HepG2 (cell line): ENCODE measurements at regions not wholly inside any gene's neighbourhood (a gene's known extent, or its start where the extent isn't known, plus 50 kb on each side); places are given as distances from the start of the nearest gene placed in this dataset.

ENCODE experiments used
- ATAC-seq: fragments of 200-7000 bp; cut with Tn5 transposase; 3 replicates; pipeline ENCODE4 v1.9.1; 2020; ENCODE audit warnings: mild to moderate bottlenecking, moderate library complexity
- BruUV-seq: library from RNA; stranded (reverse); fragments of 400-500 nt; replicated peaks from 2 replicates; lab custom pipeline; 2021; lab: Mats Ljungman, UMichigan
- CTCF ChIA-PET: fragments of 300-600 bp; formaldehyde crosslinking; extraction: SDS; loops from one replicate; lab custom pipeline; 2021; ENCODE audit warnings: low total read pairs, inconsistent platforms, low intra/inter-chr PET ratio; lab: Yijun Ruan, JAX
- POLR2A ChIA-PET: fragments of 350-600 bp; sonication (Branson Sonifier 250); formaldehyde crosslinking; loops from one replicate; lab custom pipeline; 2020; ENCODE audit warnings: antibody characterized with exemption, inconsistent platforms; lab: Yijun Ruan, JAX
- DNase-seq: peaks from one replicate; pipeline ENCODE4 v3.0.0-alpha.2; 2015; ENCODE audit warnings: low spot score
- FAIRE-seq: peaks from 3 replicates; lab custom pipeline; 2011; peaks lifted over from hg19 to GRCh38; lab: Jason Lieb, UNC
- H2AFZ ChIP-seq: one replicate; pipeline ENCODE4 v1.6.1; 2011; ENCODE audit warnings: low read length, inconsistent platforms
- H3K27ac ChIP-seq: fragments of 300-600 bp; 3 replicates; pipeline ENCODE4 v1.8.0; 2011; ENCODE audit warnings: mixed run types, mild to moderate bottlenecking, mixed read lengths, low read length, inconsistent platforms; ENCODE audit not compliant: insufficient read depth; ENCODE audit errors: extremely low read length
- H3K27me3 ChIP-seq, 2 experiments: fragments of 200-600 bp in 1 of 2; 2 replicates in 1 of 2; 3 replicates in 1 of 2; pipeline versions ENCODE4 v1.6.0 to v1.8.0; 2011; ENCODE audit warnings: low read length in 2 of 2, mild to moderate bottlenecking in 2 of 2, moderate library complexity in 2 of 2, inconsistent platforms in 1 of 2; ENCODE audit not compliant: insufficient read depth in 2 of 2, control insufficient read depth in 1 of 2
- H3K36me3 ChIP-seq, 2 experiments: fragments of 200-600 bp in 1 of 2; replicated peaks in 1 of 2; 2 replicates in 1 of 2; 3 replicates in 1 of 2; pipeline versions ENCODE4 v1.5.1 to v1.8.0; 2011; ENCODE audit warnings: low read length in 2 of 2, inconsistent platforms in 1 of 2; ENCODE audit not compliant: insufficient read depth in 2 of 2, control insufficient read depth in 1 of 2
- H3K4me1 ChIP-seq: 2 replicates; pipeline ENCODE4 v1.5.1; 2012; ENCODE audit warnings: low read length, inconsistent platforms; ENCODE audit not compliant: insufficient read depth
- H3K4me2 ChIP-seq: 2 replicates; pipeline ENCODE4 v1.6.0; 2011; ENCODE audit warnings: low read depth, low read length, inconsistent platforms
- H3K4me3 ChIP-seq, 3 experiments: fragments of 200-600 bp in 1 of 3; sonication (generic), shearing (Covaris generic) in 1 of 3; replicated peaks in 1 of 3; 2 replicates each; pipeline ENCODE4 v1.5.1; 2011 to 2016; ENCODE audit warnings: low read length in 3 of 3, inconsistent platforms in 2 of 3, low read depth in 2 of 3, mild to moderate bottlenecking in 2 of 3, control low read depth in 1 of 3, mixed read lengths in 1 of 3; ENCODE audit not compliant: insufficient read depth in 1 of 3
- H3K79me2 ChIP-seq: one replicate; pipeline ENCODE4 v1.6.1; 2011; ENCODE audit warnings: low read length, inconsistent platforms; ENCODE audit not compliant: insufficient read depth
- H3K9ac ChIP-seq: 2 replicates; pipeline ENCODE4 v1.6.0; 2011; ENCODE audit warnings: mild to moderate bottlenecking, low read depth, low read length, inconsistent platforms; ENCODE audit not compliant: insufficient read depth
- H3K9me3 ChIP-seq: 2 replicates; pipeline ENCODE4 v1.5.1; 2012; ENCODE audit warnings: mild to moderate bottlenecking, low read length
- H4K20me1 ChIP-seq: 2 replicates; pipeline ENCODE4 v1.6.0; 2011; ENCODE audit warnings: inconsistent platforms, mild to moderate bottlenecking, low read length, moderate library complexity; ENCODE audit not compliant: insufficient read depth
- AKNA ChIP-seq: sonication (generic); formaldehyde crosslinking; IDR thresholded peaks from 2 replicates; pipeline ENCODE4 v1.4.0; 2020; ENCODE audit warnings: missing genetic modification reagents, borderline replicate concordance
- CREB1 ChIP-seq, 2 experiments: fragments of 450-650 bp in 1 of 2; IDR thresholded peaks; 2 replicates each; pipeline ENCODE4 v1.6.1; 2016 to 2017; ENCODE audit warnings: control low read depth in 1 of 2, mild to moderate bottlenecking in 1 of 2, missing compliant biosample characterization in 1 of 2, missing genetic modification characterization in 1 of 2
- GFI1 ChIP-seq: sonication (generic); formaldehyde crosslinking; IDR thresholded peaks from 2 replicates; pipeline ENCODE4 v1.5.0; 2020; ENCODE audit warnings: missing genetic modification reagents, mild to moderate bottlenecking, borderline replicate concordance
- KLF15 ChIP-seq: sonication (generic); formaldehyde crosslinking; IDR thresholded peaks from 2 replicates; pipeline ENCODE4 v1.8.1; 2023; ENCODE audit warnings: borderline replicate concordance, mild to moderate bottlenecking, inconsistent platforms, missing genetic modification reagents, mixed read lengths
- PCBP2 ChIP-seq: fragments of 200-400 bp; formaldehyde crosslinking; optimal IDR thresholded peaks from 2 replicates; pipeline ENCODE3; 2018; ENCODE audit warnings: low read length, low read depth; ENCODE audit not compliant: poor library complexity, severe bottlenecking
- PHF5A ChIP-seq: IDR thresholded peaks from one replicate; pipeline ENCODE4 v1.6.1; 2018; ENCODE audit warnings: low read depth, missing genetic modification reagents; ENCODE audit not compliant: unreplicated experiment
- PRMT3 ChIP-seq: sonication (generic); formaldehyde crosslinking; IDR thresholded peaks from 2 replicates; pipeline ENCODE4 v1.8.1; 2022; ENCODE audit warnings: low read depth, mild to moderate bottlenecking, moderate library complexity, missing genetic modification reagents, borderline replicate concordance
- SMAD3 ChIP-seq: sonication (generic); formaldehyde crosslinking; IDR thresholded peaks from 2 replicates; pipeline ENCODE4 v1.4.0; 2020; ENCODE audit warnings: missing genetic modification reagents
- THAP8 ChIP-seq: sonication (generic); formaldehyde crosslinking; IDR thresholded peaks from 2 replicates; pipeline ENCODE4 v1.5.1; 2020; ENCODE audit warnings: missing genetic modification reagents, mild to moderate bottlenecking, borderline replicate concordance
- ZBTB2 ChIP-seq: sonication (generic); formaldehyde crosslinking; IDR thresholded peaks from 2 replicates; pipeline ENCODE4 v1.8.0; 2022; ENCODE audit warnings: low read depth, missing genetic modification reagents
- ZBTB21 ChIP-seq: sonication (generic); formaldehyde crosslinking; IDR thresholded peaks from 2 replicates; pipeline ENCODE4 v1.4.0; 2020; ENCODE audit warnings: missing genetic modification reagents
- ZEB1 ChIP-seq: IDR thresholded peaks from 2 replicates; pipeline ENCODE4 v1.6.1; 2012; ENCODE audit warnings: mild to moderate bottlenecking, low read depth, inconsistent platforms; ENCODE audit not compliant: insufficient replicate concordance
- ZNF136 ChIP-seq: sonication (generic); formaldehyde crosslinking; IDR thresholded peaks from 2 replicates; pipeline ENCODE4 v1.8.1; 2022; ENCODE audit warnings: low read depth, mild to moderate bottlenecking, moderate library complexity, missing genetic modification reagents
- ZNF317 ChIP-seq: sonication (generic); formaldehyde crosslinking; IDR thresholded peaks from 2 replicates; pipeline ENCODE4 v1.5.0; 2020; ENCODE audit warnings: mild to moderate bottlenecking, missing genetic modification reagents
- ZNF430 ChIP-seq: sonication (generic); formaldehyde crosslinking; IDR thresholded peaks from 2 replicates; pipeline ENCODE4 v1.9.0; 2021; ENCODE audit warnings: mild to moderate bottlenecking, missing genetic modification reagents
- ZNF570 ChIP-seq: sonication (generic); formaldehyde crosslinking; IDR thresholded peaks from 2 replicates; pipeline ENCODE4 v1.4.0; 2020; ENCODE audit warnings: mild to moderate bottlenecking, missing genetic modification reagents, borderline replicate concordance
- ZNF891 ChIP-seq: sonication (generic); formaldehyde crosslinking; IDR thresholded peaks from 2 replicates; pipeline ENCODE4 v1.5.0; 2020; ENCODE audit warnings: mild to moderate bottlenecking, missing genetic modification reagents
- WGBS: methylation state at CpG from one replicate; pipeline ENCODE4 v1.1.6; 2017; ENCODE audit warnings: low lambda C conversion rate; 5-methylcytosine and 5-hydroxymethylcytosine counted together
- in situ Hi-C: cut with HindIII; loops from 2 replicates; pipeline ENCODE4 v1.10.0; 2017; ENCODE audit warnings: low pct_unique_long_range_greater_than_20kb; ENCODE audit not compliant: extremely low pct_ligation_motif_present
- intact Hi-C: fragments of 100-400 bp; cut with micrococcal nuclease; formaldehyde crosslinking; loops from one replicate; pipeline ENCODE4 v1.10.0; 2022; ENCODE audit not compliant: unreplicated experiment

- no peak for TF ChIP-seq GFI1 (CRISPR knock-in tag)
- no peak for TF ChIP-seq ZEB1
- no peak for TF ChIP-seq ZNF136 (CRISPR knock-in tag)
Measured at GRCh38 chr19:28489126-28489660, 723.8 kb downstream of the UQCRFS1 start (continued).

- H3K4me2 ChIP-seq = no peak overlapping the region
- no peaks in the 10 kb centered on the region for H3K79me2 ChIP-seq
- 56% methylated on average over 6 of the region's 6 CpGs for WGBS
- in situ Hi-C loops = no loop called here
- H4K20me1 ChIP-seq = no peaks in the 10 kb centered on the region
- ChIA-PET POLR2A (no interaction called here), CTCF (no interaction called here)
- no peaks in the 10 kb centered on the region for H3K4me1 ChIP-seq
- no peaks in the 10 kb centered on the region for H3K36me3 ChIP-seq
- FAIRE-seq (no peak), DNase-seq (no peak), ATAC-seq (no peak)
- intact Hi-C loops = no loop called here
- peaks cover 91% of the 10 kb centered on the region for H3K9me3 ChIP-seq
- BruUV-seq = no TSS peak
- no peaks in the 10 kb centered on the region for H3K27me3 ChIP-seq
- no peak overlapping the region for H3K4me3 ChIP-seq
- H2AFZ ChIP-seq = no peak overlapping the region
- H3K9ac ChIP-seq = no peak overlapping the region
- no peak overlapping the region for H3K27ac ChIP-seq
- no peak for TF ChIP-seq PCBP2
- TF ChIP-seq CREB1 (IDR thresholded peaks at IDR 0.05) = no peak
- no peak for TF ChIP-seq CREB1 (CRISPR knock-in tag; IDR thresholded peaks at IDR 0.05)
- no peak for TF ChIP-seq ZNF430 (CRISPR knock-in tag)
- TF ChIP-seq ZNF317 = no peak
- TF ChIP-seq ZBTB21 (CRISPR knock-in tag) = no peak
- TF ChIP-seq ZNF570 (CRISPR knock-in tag) = no peak
- TF ChIP-seq ZBTB2 (CRISPR knock-in tag) = no peak
- no peak for TF ChIP-seq SMAD3 (CRISPR knock-in tag)
- TF ChIP-seq PRMT3 (CRISPR knock-in tag) = no peak
- TF ChIP-seq AKNA (CRISPR knock-in tag) = no peak
- no peak for TF ChIP-seq ZNF891 (CRISPR knock-in tag)
- TF ChIP-seq PHF5A (CRISPR knock-in tag) = no peak
- TF ChIP-seq KLF15 = no peak
- no peak for TF ChIP-seq THAP8
Measured at GRCh38 chr19:28487999-28488398, 725.0 kb downstream of the UQCRFS1 start.
